ENCODE measurements at regions not wholly inside any gene's neighbourhood (a gene's known extent, or its start where the extent isn't known, plus 50 kb on each side); places are given as distances from the start of the nearest gene placed in this dataset.

- Histone ChIP-seq H3K9me2 (ENCODE audit: low read depth, low read length) (no peaks in the 10 kb centered on the region), H3K79me2 (ENCODE audit: insufficient read depth, low read length) (no peaks in the 10 kb centered on the region), H3K4me3 (ENCODE audit: low read depth, low read length, poor library complexity, severe bottlenecking) (no peak overlapping the region), H3K9ac (ENCODE audit: low read length) (no peak overlapping the region), H2AFZ (ENCODE audit: low read length) (no peak overlapping the region), H3K4me2 (ENCODE audit: low read length) (no peak overlapping the region), H3F3A (ENCODE audit: insufficient read depth, low read length) (no peaks in the 10 kb centered on the region), H3K9me3 (ENCODE audit: low read length) (no peaks in the 10 kb centered on the region), H4K20me1 (ENCODE audit: insufficient read depth, low read length) (no peaks in the 10 kb centered on the region), H3K27ac (ENCODE audit: low read depth, low read length, poor library complexity, severe bottlenecking) (no peak overlapping the region), H3K36me3 (ENCODE audit: insufficient read depth, low read length) (no peaks in the 10 kb centered on the region), H3K27me3 (ENCODE audit: insufficient read depth, low read length) (no peaks in the 10 kb centered on the region), H3K4me1 (ENCODE audit: insufficient read depth, low read length, severe bottlenecking) (no peaks in the 10 kb centered on the region)
- TF ChIP-seq CTCF (IDR thresholded peaks at IDR 0.05; ENCODE audit: low read length) = no peak
Observed at GRCh38 chr2:150267651-150268415, 219.6 kb downstream of the RND3 start.

- Histone ChIP-seq H3K4me2 (ENCODE audit: low read length) (no peak overlapping the region), H3K27ac (ENCODE audit: low read depth, low read length, poor library complexity, severe bottlenecking) (no peak overlapping the region), H3K9me3 (ENCODE audit: low read length) (no peaks in the 10 kb centered on the region)
Observed at GRCh38 chr2:150266931-150267330, 220.5 kb downstream of the RND3 start.

GRCh38 chr2:150264442-150264841 lies 223.0 kb downstream of the RND3 start:
- Histone ChIP-seq H4K20me1 (ENCODE audit: insufficient read depth, low read length) (no peaks in the 10 kb centered on the region), H3K9ac (ENCODE audit: low read length) (no peak overlapping the region), H3K27ac (ENCODE audit: low read depth, low read length, poor library complexity, severe bottlenecking) (no peak overlapping the region), H3K79me2 (ENCODE audit: insufficient read depth, low read length) (no peaks in the 10 kb centered on the region), H2AFZ (ENCODE audit: low read length) (no peak overlapping the region), H3K27me3 (ENCODE audit: insufficient read depth, low read length) (no peaks in the 10 kb centered on the region), H3K36me3 (ENCODE audit: insufficient read depth, low read length) (no peaks in the 10 kb centered on the region), H3K9me3 (ENCODE audit: low read length) (no peaks in the 10 kb centered on the region), H3K4me2 (ENCODE audit: low read length) (no peak overlapping the region), H3F3A (ENCODE audit: insufficient read depth, low read length) (no peaks in the 10 kb centered on the region), H3K9me2 (ENCODE audit: low read depth, low read length) (no peaks in the 10 kb centered on the region), H3K4me1 (ENCODE audit: insufficient read depth, low read length, severe bottlenecking) (no peaks in the 10 kb centered on the region), H3K4me3 (ENCODE audit: low read depth, low read length, poor library complexity, severe bottlenecking) (no peak overlapping the region)
- TF ChIP-seq EZH2 (IDR thresholded peaks at IDR 0.05; ENCODE audit: borderline replicate concordance, low read length) (no peak), CTCF (IDR thresholded peaks at IDR 0.05; ENCODE audit: low read length) (no peak)

More at GRCh38 chr2:150266931-150267330, 220.5 kb downstream of the RND3 start:
- no peaks in the 10 kb centered on the region for H3K79me2 ChIP-seq (ENCODE audit: insufficient read depth, low read length)
- H3K36me3 ChIP-seq (ENCODE audit: insufficient read depth, low read length) = no peaks in the 10 kb centered on the region
- H4K20me1 ChIP-seq (ENCODE audit: insufficient read depth, low read length) = no peaks in the 10 kb centered on the region
- no peak overlapping the region for H3K9ac ChIP-seq (ENCODE audit: low read length)
- H3F3A ChIP-seq (ENCODE audit: insufficient read depth, low read length) = no peaks in the 10 kb centered on the region
- H3K9me2 ChIP-seq (ENCODE audit: low read depth, low read length) = no peaks in the 10 kb centered on the region
- H3K27me3 ChIP-seq (ENCODE audit: insufficient read depth, low read length) = no peaks in the 10 kb centered on the region
- H2AFZ ChIP-seq (ENCODE audit: low read length) = no peak overlapping the region
- no peak overlapping the region for H3K4me3 ChIP-seq (ENCODE audit: low read depth, low read length, poor library complexity, severe bottlenecking)
- no peaks in the 10 kb centered on the region for H3K4me1 ChIP-seq (ENCODE audit: insufficient read depth, low read length, severe bottlenecking)
- TF ChIP-seq EZH2 (IDR thresholded peaks at IDR 0.05; ENCODE audit: borderline replicate concordance, low read length) = no peak
- TF ChIP-seq CTCF (IDR thresholded peaks at IDR 0.05; ENCODE audit: low read length) = no peak
